ENCODE measurements at regions not wholly inside any gene's neighbourhood (a gene's known extent, or its start where the extent isn't known, plus 50 kb on each side); places are given as distances from the start of the nearest gene placed in this dataset.

DNA sequence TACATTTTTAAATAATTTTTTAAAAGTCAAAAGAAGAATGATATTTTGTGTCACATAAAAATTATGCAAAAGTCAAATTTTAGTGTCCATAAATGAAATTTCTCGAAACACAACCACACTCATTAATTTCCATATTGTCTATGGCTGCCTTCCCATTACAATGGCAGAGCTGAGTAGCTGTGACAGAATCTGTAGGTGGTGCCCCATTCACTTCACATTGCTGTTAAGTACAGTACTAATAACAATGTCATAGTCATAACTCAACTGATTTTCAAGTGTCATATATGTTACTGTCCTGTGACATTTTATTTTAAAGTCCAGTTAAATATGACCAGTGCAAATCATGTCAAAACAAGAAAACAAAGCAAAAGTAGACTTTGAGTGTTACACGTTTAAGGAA, 114.3 kb downstream of the SPRY2 start:
- no peak for TF ChIP-seq EZH2 (IDR thresholded peaks at IDR 0.05; ENCODE audit: low read depth)
- TF ChIP-seq, protein P1, sequence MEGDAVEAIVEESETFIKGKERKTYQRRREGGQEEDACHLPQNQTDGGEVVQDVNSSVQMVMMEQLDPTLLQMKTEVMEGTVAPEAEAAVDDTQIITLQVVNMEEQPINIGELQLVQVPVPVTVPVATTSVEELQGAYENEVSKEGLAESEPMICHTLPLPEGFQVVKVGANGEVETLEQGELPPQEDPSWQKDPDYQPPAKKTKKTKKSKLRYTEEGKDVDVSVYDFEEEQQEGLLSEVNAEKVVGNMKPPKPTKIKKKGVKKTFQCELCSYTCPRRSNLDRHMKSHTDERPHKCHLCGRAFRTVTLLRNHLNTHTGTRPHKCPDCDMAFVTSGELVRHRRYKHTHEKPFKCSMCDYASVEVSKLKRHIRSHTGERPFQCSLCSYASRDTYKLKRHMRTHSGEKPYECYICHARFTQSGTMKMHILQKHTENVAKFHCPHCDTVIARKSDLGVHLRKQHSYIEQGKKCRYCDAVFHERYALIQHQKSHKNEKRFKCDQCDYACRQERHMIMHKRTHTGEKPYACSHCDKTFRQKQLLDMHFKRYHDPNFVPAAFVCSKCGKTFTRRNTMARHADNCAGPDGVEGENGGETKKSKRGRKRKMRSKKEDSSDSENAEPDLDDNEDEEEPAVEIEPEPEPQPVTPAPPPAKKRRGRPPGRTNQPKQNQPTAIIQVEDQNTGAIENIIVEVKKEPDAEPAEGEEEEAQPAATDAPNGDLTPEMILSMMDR (conservative IDR thresholded peaks at IDR 0.05): no peak
